HCT116 (cell line): ENCODE measurements at regions not wholly inside any gene's neighbourhood (a gene's known extent, or its start where the extent isn't known, plus 50 kb on each side); places are given as distances from the start of the nearest gene placed in this dataset.

Experiments
- ATAC-seq: fragments of 200-7000 bp; cut with Tn5 transposase; 2 replicates; pipeline ENCODE4 v1.9.1; 2020; ENCODE audit warnings: mild to moderate bottlenecking, moderate library complexity
- BruUV-seq: library from RNA; stranded (reverse); fragments of 400-500 nt; replicated peaks from 2 replicates; lab custom pipeline; 2021; lab: Mats Ljungman, UMichigan
- CTCF ChIA-PET: fragments of 300-600 bp; sonication (Branson Sonifier 250); formaldehyde crosslinking; loops from one replicate; lab custom pipeline; 2021; ENCODE audit warnings: antibody characterized with exemption; lab: Charles Lee
- POLR2A ChIA-PET: fragments of 300-600, 350-600 bp; sonication (Branson Sonifier 250); formaldehyde crosslinking; loops from one replicate; lab custom pipeline; 2021; ENCODE audit warnings: antibody characterized with exemption; lab: Charles Lee
- RAD21 ChIA-PET, 2 experiments: fragments of 300-600 bp; sonication (Branson Sonifier 250); formaldehyde crosslinking; loops; one replicate each; lab custom pipeline; 2023; ENCODE audit warnings: low total read pairs in 2 of 2; ENCODE audit not compliant: uncharacterized antibody in 2 of 2, unreplicated experiment in 2 of 2, low non-redundant PET in 1 of 2; lab: Charles Lee
- DNase-seq: peaks from one replicate; pipeline ENCODE4 v3.0.0-alpha.2; 2010; ENCODE audit warnings: low read depth, low spot score
- H2AFZ ChIP-seq: fragments of 200-600 bp; shearing (Covaris generic), sonication (generic); 2 replicates; pipeline ENCODE4 v1.6.1; 2017; ENCODE audit warnings: low read depth, mixed run types, mixed read lengths, antibody characterized with exemption, low read length; ENCODE audit not compliant: poor library complexity, severe bottlenecking
- H3K27ac ChIP-seq: 2 replicates; pipeline ENCODE4 v1.5.1; 2012; ENCODE audit warnings: low read depth, low read length
- H3K27me3 ChIP-seq: fragments of 200-600 bp; sonication (generic); 2 replicates; pipeline ENCODE4 v1.6.1; 2016; ENCODE audit warnings: mixed run types, low read length, mixed read lengths; ENCODE audit not compliant: insufficient read depth
- H3K36me3 ChIP-seq, 2 experiments: fragments of 200-500 bp in 1 of 2; fragments of 200-600 bp in 1 of 2; sonication (Bioruptor generic) in 1 of 2; sonication (generic) in 1 of 2; 2 replicates each; pipeline versions ENCODE4 v1.5.1 to v1.6.1; 2014 to 2016; ENCODE audit warnings: low read length in 2 of 2, inconsistent platforms in 1 of 2, mixed read lengths in 1 of 2, mixed run types in 1 of 2; ENCODE audit not compliant: insufficient read depth in 2 of 2, control insufficient read depth in 1 of 2
- H3K4me1 ChIP-seq, 2 experiments: fragments of 200-600 bp in 1 of 2; sonication (generic) in 1 of 2; 2 replicates each; pipeline versions ENCODE4 v1.5.1 to v1.6.1; 2012 to 2017; ENCODE audit warnings: low read length in 2 of 2, inconsistent platforms in 1 of 2, mild to moderate bottlenecking in 1 of 2, mixed read lengths in 1 of 2, mixed run types in 1 of 2, moderate library complexity in 1 of 2; ENCODE audit not compliant: insufficient read depth in 2 of 2, control insufficient read depth in 1 of 2
- H3K4me2 ChIP-seq: fragments of 200-600 bp; sonication (generic); 2 replicates; pipeline ENCODE4 v1.6.1; 2017; ENCODE audit warnings: mixed run types, low read length, mixed read lengths
- H3K4me3 ChIP-seq, 2 experiments: fragments of 200-600 bp in 1 of 2; sonication (generic) in 1 of 2; replicated peaks in 1 of 2; 2 replicates each; pipeline ENCODE4 v1.5.1; 2011 to 2016; ENCODE audit warnings: low read length in 2 of 2, control low read depth in 1 of 2, low read depth in 1 of 2, mild to moderate bottlenecking in 1 of 2, mixed read lengths in 1 of 2, mixed run types in 1 of 2
- H3K79me2 ChIP-seq: fragments of 200-600 bp; sonication (generic); 2 replicates; pipeline ENCODE4 v1.6.1; 2017; ENCODE audit warnings: mild to moderate bottlenecking, mixed run types, low read length, moderate library complexity, mixed read lengths; ENCODE audit not compliant: insufficient read depth
- H3K9ac ChIP-seq: fragments of 200-600 bp; sonication (generic); 2 replicates; pipeline ENCODE4 v1.6.1; 2016; ENCODE audit warnings: low read length, mixed read lengths
- H3K9me2 ChIP-seq: fragments of 200-600 bp; sonication (generic), shearing (Covaris generic); 2 replicates; pipeline ENCODE4 v1.6.1; 2017; ENCODE audit warnings: mixed run types, mild to moderate bottlenecking, moderate library complexity; ENCODE audit not compliant: insufficient read depth
- H3K9me3 ChIP-seq, 2 experiments: fragments of 200-500 bp in 1 of 2; fragments of 200-600 bp in 1 of 2; sonication (Bioruptor generic) in 1 of 2; sonication (generic) in 1 of 2; 2 replicates each; pipeline ENCODE4 v1.6.1; 2014 to 2017; ENCODE audit warnings: low read length in 2 of 2, mixed read lengths in 2 of 2, inconsistent platforms in 1 of 2, low read depth in 1 of 2, mild to moderate bottlenecking in 1 of 2, mixed run types in 1 of 2, moderate library complexity in 1 of 2; ENCODE audit not compliant: control insufficient read depth in 1 of 2, insufficient read depth in 1 of 2
- H4K20me1 ChIP-seq: fragments of 200-600 bp; sonication (generic), shearing (Covaris generic); 2 replicates; pipeline ENCODE4 v1.6.1; 2017; ENCODE audit warnings: mixed run types, mild to moderate bottlenecking, moderate library complexity; ENCODE audit not compliant: insufficient read depth
- ATF3 ChIP-seq: IDR thresholded peaks from 2 replicates; pipeline ENCODE4 v1.6.1; 2012
- CBX3 ChIP-seq: IDR thresholded peaks from 2 replicates; pipeline ENCODE4 v1.6.1; 2012; ENCODE audit warnings: low read depth
- CEBPB ChIP-seq: IDR thresholded peaks from 2 replicates; pipeline ENCODE4 v1.6.1; 2012; ENCODE audit warnings: low read depth
- EGR1 ChIP-seq: IDR thresholded peaks from 2 replicates; pipeline ENCODE4 v1.6.1; 2012; ENCODE audit warnings: low read depth
- ELF1 ChIP-seq: IDR thresholded peaks from 2 replicates; pipeline ENCODE4 v1.6.1; 2012; ENCODE audit warnings: low read depth, borderline replicate concordance
- EZH2phosphoT487 ChIP-seq: fragments of 200-600 bp; IDR thresholded peaks from 2 replicates; pipeline ENCODE4 v1.6.1; 2018; ENCODE audit warnings: antibody characterized with exemption, borderline replicate concordance
- JUND ChIP-seq: IDR thresholded peaks from 2 replicates; pipeline ENCODE4 v1.6.1; 2012
- MAX ChIP-seq: IDR thresholded peaks from 2 replicates; pipeline ENCODE4 v1.6.1; 2012
- POLR2A ChIP-seq: IDR thresholded peaks from 2 replicates; pipeline ENCODE4 v1.7.0; 2011; ENCODE audit warnings: borderline replicate concordance; ENCODE audit not compliant: insufficient read depth, insufficient read length; ENCODE audit errors: extremely low read depth
- POLR2AphosphoS5 ChIP-seq: IDR thresholded peaks from 2 replicates; pipeline ENCODE4 v1.6.1; 2011; ENCODE audit warnings: mild to moderate bottlenecking, low read depth, low read length, moderate library complexity
- REST ChIP-seq: IDR thresholded peaks from 2 replicates; pipeline ENCODE4 v1.6.1; 2012; ENCODE audit warnings: low read depth
- SP1 ChIP-seq: IDR thresholded peaks from 2 replicates; pipeline ENCODE4 v1.6.1; 2012; ENCODE audit warnings: low read depth
- SRF ChIP-seq: IDR thresholded peaks from 2 replicates; pipeline ENCODE4 v1.6.1; 2012; ENCODE audit warnings: low read depth
- TCF7L2 ChIP-seq: IDR thresholded peaks from 2 replicates; pipeline ENCODE4 v1.7.0; 2011; ENCODE audit warnings: borderline replicate concordance, inconsistent platforms; ENCODE audit not compliant: insufficient read depth, insufficient read length; ENCODE audit errors: extremely low read depth
- ZBTB33 ChIP-seq: IDR thresholded peaks from 2 replicates; pipeline ENCODE4 v1.6.1; 2011; ENCODE audit warnings: mild to moderate bottlenecking, low read length, moderate library complexity; ENCODE audit not compliant: insufficient replicate concordance; ENCODE audit errors: extremely low read depth
- intact Hi-C: fragments of 100-400 bp; cut with micrococcal nuclease; formaldehyde crosslinking; loops from 2 replicates; pipeline ENCODE4 v1.10.0; 2022

- no peaks in the 10 kb centered on the region for H3K4me1 ChIP-seq
- RAD21 ChIA-PET, result no interaction called here
- no peaks in the 10 kb centered on the region for H3K36me3 ChIP-seq
- no peaks in the 10 kb centered on the region for H4K20me1 ChIP-seq
- no TSS peak for BruUV-seq
- H2AFZ ChIP-seq, result no peak overlapping the region
- H3K4me3 ChIP-seq, result no peak overlapping the region
- H3K4me2 ChIP-seq, result no peak overlapping the region
- TF ChIP-seq POLR2A (no peak), MAX (no peak), POLR2AphosphoS5 (no peak), JUND (no peak), EZH2phosphoT487 (no peak), ATF3 (no peak), EGR1 (no peak), TCF7L2 (no peak), CEBPB (no peak)
- POLR2A ChIA-PET, result no interaction called here
- no peaks in the 10 kb centered on the region for H3K79me2 ChIP-seq
- ATAC-seq (no peak), DNase-seq (no peak)
- CTCF ChIA-PET, result no interaction called here
- intact Hi-C loops, result no loop called here
- H3K9me2 ChIP-seq, result no peaks in the 10 kb centered on the region
- H3K27ac ChIP-seq, result no peak overlapping the region
- H3K27me3 ChIP-seq, result no peaks in the 10 kb centered on the region
- H3K9me3 ChIP-seq, result no peaks in the 10 kb centered on the region
- no peak overlapping the region for H3K9ac ChIP-seq
Observed at GRCh38 chr12:126718365-126718764, 1548.6 kb upstream of the TMEM132C start.

GRCh38 chr12:126719912-126720705 lies 1546.9 kb upstream of the TMEM132C start:
- Histone ChIP-seq H2AFZ (no peak overlapping the region), H3K4me2 (no peak overlapping the region), H4K20me1 (no peaks in the 10 kb centered on the region), H3K27me3 (no peaks in the 10 kb centered on the region), H3K4me1 (no peaks in the 10 kb centered on the region), H3K27ac (no peak overlapping the region), H3K9ac (no peak overlapping the region), H3K9me2 (no peaks in the 10 kb centered on the region), H3K36me3 (no peaks in the 10 kb centered on the region), H3K79me2 (no peaks in the 10 kb centered on the region), H3K9me3 (no peaks in the 10 kb centered on the region), H3K4me3 (no peak overlapping the region)
- no peak for ATAC-seq
- RAD21 ChIA-PET, result no interaction called here
- POLR2A ChIA-PET, result no interaction called here
- CTCF ChIA-PET, result no interaction called here
- no peak for DNase-seq
- no TSS peak for BruUV-seq
- intact Hi-C loops, result no loop called here
- TF ChIP-seq POLR2AphosphoS5 (no peak), SP1 (no peak), REST (no peak), CBX3 (no peak), ZBTB33 (no peak), SRF (no peak), ELF1 (no peak), EZH2phosphoT487 (no peak), POLR2A (no peak)
